GM10266 (cell line): ENCODE measurements at regions not wholly inside any gene's neighbourhood (a gene's known extent, or its start where the extent isn't known, plus 50 kb on each side); places are given as distances from the start of the nearest gene placed in this dataset.
A peak's percentile ranks its signal among the peaks of the same experiment; 100 is the strongest.

Source experiments
- DNase-seq: peaks from one replicate; pipeline ENCODE4 v3.0.0; 2012; ENCODE audit errors: extremely low spot score
- CTCF ChIP-seq: IDR thresholded peaks from 2 replicates; pipeline ENCODE4 v1.5.1; 2012; ENCODE audit warnings: mild to moderate bottlenecking, low read depth; ENCODE audit not compliant: control insufficient read depth, insufficient read depth; ENCODE audit errors: missing control alignments

GRCh38 chr16:85326794-85327181 lies 214.5 kb upstream of the CIBAR2 start:
- DNase-seq, result no peak
- no peak for TF ChIP-seq CTCF

DNA sequence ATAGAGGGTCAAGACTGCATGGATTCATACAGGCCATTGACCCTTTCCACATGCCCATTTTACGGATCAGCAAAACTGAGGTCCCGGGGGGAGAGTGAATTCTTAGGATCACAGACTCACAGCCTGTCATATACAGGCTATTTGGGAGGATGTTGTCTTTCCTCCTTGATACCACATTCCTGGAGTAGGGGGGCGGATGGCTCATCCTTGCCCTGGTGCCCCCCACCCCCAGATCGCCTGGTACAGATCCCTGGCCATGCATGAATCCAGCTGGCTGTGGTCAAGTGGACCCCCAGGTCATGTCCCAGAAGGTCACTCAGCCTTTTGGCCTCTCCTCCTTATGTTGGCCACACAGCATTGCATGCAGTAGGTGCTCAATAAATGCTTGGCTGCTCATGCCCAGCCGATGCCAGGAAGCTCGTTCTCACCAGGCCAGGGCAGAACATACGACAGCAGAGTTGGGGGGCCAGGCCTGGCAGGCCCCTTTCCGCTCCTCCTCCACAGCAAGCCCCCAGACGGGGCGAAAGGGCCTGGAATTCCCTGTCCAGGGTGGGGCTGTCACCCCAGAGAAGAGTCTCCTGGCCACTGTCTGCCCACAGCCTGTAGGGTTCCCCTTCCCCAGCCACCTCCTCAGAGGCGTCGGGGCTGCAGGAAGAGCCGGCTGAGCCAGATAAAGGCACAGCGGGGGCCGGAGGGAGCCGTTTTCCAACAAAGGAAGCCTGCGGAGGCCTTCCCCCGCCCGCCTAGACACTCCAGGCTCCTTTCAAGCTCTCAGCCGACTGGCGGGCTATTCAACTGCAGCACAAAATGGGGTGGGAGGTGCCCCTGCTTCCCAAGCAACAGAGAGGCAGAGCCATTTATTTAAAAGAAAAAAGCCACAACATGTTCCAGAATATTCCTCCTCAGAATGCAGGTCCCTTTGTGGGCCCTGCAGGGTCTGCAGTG lies 215.7 kb upstream of the CIBAR2 start:
- no peak for DNase-seq
- TF ChIP-seq CTCF, result no peak

GRCh38 chr16:85328676-85329058 lies 216.4 kb upstream of the CIBAR2 start:
- TF ChIP-seq CTCF, result no peak
- no peak for DNase-seq

DNA sequence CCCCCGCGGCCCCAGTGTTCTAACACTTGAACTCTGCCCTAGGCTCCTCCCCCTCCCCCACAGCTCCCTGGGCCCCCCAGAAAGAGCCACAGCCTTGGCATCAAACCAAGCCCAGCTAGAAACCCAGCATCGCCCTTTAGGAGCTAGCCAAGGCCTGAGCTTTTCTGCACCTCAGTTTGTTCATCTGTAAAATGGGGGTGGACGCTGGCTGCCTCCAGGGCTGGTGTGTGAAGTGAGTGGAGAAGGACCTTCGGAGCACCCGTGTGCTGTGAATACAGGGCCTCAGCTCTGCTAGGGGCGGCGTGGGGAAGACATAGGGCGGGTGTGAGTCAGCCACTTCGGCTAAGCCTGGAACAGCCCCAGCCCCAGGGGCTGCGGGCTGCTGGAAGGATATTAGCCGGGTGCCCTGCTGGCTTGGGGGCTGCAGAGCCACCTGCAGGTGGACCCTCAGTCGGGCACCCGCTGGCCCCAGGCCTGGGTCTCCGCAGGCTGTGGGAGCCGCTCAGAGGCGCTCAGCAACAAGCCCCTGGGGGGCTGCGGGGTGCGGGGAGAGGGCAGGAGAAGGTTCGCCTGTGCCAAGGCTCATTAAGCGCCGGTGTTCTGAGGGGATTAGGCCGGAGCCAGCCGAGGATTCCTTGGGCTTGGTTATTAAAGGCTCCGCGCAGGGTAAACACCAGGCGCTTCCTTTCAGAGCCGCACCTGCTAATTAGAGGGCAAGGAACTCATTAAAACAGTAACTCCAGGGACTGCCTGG lies 217.0 kb upstream of the CIBAR2 start:
- TF ChIP-seq CTCF, result no peak
- no peak for DNase-seq

DNA sequence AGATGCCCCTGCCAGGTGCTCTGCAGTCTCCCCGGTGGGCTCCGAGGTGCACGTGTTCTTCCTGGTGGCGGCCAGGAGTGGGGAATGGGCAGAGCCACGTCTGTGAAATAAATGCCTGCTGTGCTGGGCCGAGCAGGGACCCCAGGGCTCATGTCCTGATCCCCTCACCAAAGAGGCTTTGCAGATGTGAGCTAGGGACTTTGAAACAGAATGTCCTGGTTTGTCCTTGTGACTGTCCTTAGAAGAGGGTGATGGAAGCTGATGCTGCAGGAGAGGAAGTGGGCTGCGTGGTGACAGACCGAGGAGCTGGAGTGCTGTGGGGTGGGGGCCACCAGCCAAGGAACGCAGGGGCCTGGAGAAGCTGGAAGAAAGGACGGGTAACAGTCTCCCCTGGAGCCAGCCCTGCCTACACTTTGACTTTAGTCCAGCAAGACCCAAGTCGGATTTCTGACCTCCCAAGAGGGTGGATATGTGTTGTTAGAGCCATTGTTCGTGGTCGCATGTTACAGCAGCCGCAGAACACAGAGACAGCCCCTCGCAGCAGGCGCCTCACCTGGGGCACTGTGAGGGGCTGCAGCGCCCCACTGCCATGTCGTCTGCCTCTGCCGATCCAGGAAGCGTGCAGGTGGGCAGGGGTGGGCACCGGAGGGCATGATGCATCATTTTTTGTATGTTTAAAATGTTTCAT lies 217.9 kb upstream of the CIBAR2 start:
- no peak for TF ChIP-seq CTCF
- DNase-seq, result no peak

DNA sequence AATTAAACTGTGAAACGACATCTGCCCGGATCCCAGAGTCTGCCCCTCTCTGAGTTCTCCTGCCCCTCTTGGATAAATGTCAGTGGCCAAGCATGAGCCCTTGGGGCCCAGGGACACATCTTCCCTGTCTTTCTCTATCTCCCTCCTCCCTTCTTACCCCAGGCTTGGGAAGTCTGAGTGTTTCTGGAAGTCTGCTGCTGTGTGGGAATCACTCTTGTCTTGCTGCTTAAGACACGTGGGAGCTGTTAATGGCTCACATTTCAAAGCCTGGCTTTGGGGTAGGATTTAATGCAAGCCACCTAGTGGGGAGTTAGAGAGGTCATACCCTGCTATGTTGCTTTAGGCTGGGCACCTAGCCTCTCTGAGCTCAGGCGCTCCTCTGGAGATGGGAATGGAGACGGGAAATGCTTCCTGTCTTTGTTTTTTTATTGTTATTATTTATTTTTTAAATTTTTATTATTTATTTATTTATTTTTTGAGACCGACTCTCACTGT lies 218.5 kb upstream of the CIBAR2 start:
- DNase-seq, result peak; percentile 73
- peak; percentile 42 for TF ChIP-seq CTCF
